Subcutaneous abdominal adipose tissue (tissue), 5 donors: ENCODE measurements at regions not wholly inside any gene's neighbourhood (a gene's known extent, or its start where the extent isn't known, plus 50 kb on each side); places are given as distances from the start of the nearest gene placed in this dataset.

Experiments
- H3K27ac ChIP-seq: one replicate; pipeline ENCODE4 v1.7.0; 2013; ENCODE audit warnings: low read depth, mild to moderate bottlenecking, inconsistent platforms, low read length, moderate library complexity
- H3K27me3 ChIP-seq, 5 donors: one replicate each; pipeline ENCODE4 v1.7.0; 2013; ENCODE audit warnings: low read length in 5 of 5, inconsistent platforms in 1 of 5; ENCODE audit not compliant: control insufficient read depth in 5 of 5, insufficient read depth in 4 of 5
- H3K36me3 ChIP-seq, 5 donors: one replicate each; pipeline ENCODE4 v1.7.0; 2013; ENCODE audit warnings: low read length in 5 of 5; ENCODE audit not compliant: control insufficient read depth in 5 of 5, insufficient read depth in 5 of 5
- H3K4me1 ChIP-seq, 5 donors: one replicate each; pipeline ENCODE4 v1.7.0; 2013; ENCODE audit warnings: low read length in 5 of 5, mild to moderate bottlenecking in 3 of 5, moderate library complexity in 1 of 5; ENCODE audit not compliant: control insufficient read depth in 5 of 5, insufficient read depth in 5 of 5
- H3K4me3 ChIP-seq, 5 donors: one replicate each; pipeline ENCODE4 v1.7.0; 2013; ENCODE audit warnings: low read length in 5 of 5, low read depth in 1 of 5
- H3K9ac ChIP-seq, 5 donors: one replicate each; pipeline ENCODE4 v1.7.0; 2013; ENCODE audit warnings: low read length in 5 of 5, mild to moderate bottlenecking in 4 of 5, moderate library complexity in 3 of 5
- H3K9me3 ChIP-seq, 5 donors: one replicate each; pipeline ENCODE4 v1.7.0; 2013; ENCODE audit warnings: low read length in 5 of 5; ENCODE audit not compliant: control insufficient read depth in 5 of 5
- donor health status: healthy.
- donor health status: healthy.
- donor health status: healthy.
- donor health status: healthy.
- donor health status: healthy.

DNA sequence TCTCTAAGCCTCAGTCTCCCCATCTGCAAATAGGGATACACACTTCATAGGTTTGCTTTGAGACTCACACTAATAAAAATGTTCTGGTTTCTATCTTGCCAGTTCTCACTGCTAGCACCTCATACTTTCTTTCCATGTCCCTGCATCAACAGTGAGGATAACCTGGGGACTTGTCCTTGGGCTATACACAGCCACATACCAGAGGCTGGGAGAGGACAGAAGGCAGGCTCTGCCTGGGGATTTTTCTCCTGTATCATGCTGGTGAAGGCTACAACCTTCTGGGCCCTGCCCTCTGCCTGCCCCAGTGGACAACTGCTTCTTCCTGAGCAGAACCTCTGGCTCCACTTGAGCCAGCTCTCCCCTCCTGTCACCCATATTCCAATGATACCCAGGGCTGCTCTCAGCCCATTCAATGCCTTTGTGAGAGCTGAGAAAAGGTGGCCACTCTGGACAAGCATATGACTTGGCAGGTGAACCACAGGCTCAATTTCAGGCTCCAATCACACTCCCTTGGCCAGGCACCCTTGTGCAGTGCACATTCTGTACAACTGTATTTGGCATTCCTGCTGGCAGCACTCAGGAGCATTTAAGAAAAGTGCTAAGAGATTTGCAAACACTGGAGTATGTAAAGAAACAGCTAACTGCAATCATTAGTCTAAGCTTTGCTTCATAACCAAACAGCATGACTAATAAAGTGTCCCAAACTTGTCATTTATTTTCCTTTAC lies 135.8 kb upstream of the VRK1 start:
- H3K9ac ChIP-seq: no peak overlapping the region
- H3K27me3 ChIP-seq: peaks cover 0 to 29% (median 5%) of the 10 kb centered on the region in 5 donors
- no peaks in the 10 kb centered on the region for H3K36me3 ChIP-seq
- H3K4me3 ChIP-seq: no peak overlapping the region
- H3K27ac ChIP-seq: no peak overlapping the region
- H3K9me3 ChIP-seq: peaks cover 0 to 14% (median 8%) of the 10 kb centered on the region in 5 donors
- no peaks in the 10 kb centered on the region for H3K4me1 ChIP-seq

DNA sequence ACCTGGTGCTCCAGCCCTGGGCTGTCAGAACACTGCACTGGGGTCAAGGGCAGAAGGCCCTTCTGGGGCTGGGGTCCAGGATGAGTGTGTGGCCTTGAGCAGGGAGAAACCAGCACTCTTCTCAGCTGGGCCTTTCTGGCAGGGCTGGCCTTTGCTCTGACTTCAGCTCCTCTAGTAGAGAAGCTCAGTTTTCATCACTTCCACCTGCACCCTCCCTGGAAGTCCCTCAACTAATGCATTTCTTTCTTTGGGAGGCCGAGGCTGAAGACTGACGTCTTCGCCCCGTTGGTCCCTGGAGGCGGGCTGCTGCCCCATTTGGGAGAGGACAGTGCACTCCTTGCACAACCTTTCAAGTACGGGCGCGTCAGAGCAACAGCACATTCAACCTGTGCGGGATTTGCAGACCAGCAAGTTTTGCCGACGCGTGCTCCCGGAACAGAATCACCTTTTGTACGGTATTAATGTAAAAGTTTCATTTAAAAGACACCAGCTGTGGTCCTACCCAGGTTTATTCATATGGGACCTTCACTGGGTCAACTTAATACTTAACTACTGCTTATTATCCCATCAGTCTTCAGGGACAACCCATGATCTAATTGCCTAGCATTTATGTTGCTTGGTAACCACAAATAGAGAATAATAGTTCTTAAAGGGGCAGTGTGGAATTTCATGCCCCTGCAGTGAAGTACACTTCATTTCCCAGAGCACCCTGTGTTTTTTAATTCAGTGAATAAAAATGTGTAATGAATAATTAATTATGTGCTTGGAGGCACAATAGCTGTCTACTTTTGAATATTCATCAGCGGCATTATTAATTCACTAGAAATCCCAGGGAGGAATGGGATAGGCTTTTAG lies 134.8 kb upstream of the VRK1 start:
- Histone ChIP-seq H3K27ac (no peak overlapping the region), H3K9me3 (peaks cover 0 to 6% (median 3%) of the 10 kb centered on the region in 5 donors), H3K9ac (no peak overlapping the region), H3K36me3 (no peaks in the 10 kb centered on the region), H3K4me3 (no peak overlapping the region), H3K27me3 (peaks cover 0 to 29% (median 5%) of the 10 kb centered on the region in 5 donors), H3K4me1 (no peaks in the 10 kb centered on the region)

DNA sequence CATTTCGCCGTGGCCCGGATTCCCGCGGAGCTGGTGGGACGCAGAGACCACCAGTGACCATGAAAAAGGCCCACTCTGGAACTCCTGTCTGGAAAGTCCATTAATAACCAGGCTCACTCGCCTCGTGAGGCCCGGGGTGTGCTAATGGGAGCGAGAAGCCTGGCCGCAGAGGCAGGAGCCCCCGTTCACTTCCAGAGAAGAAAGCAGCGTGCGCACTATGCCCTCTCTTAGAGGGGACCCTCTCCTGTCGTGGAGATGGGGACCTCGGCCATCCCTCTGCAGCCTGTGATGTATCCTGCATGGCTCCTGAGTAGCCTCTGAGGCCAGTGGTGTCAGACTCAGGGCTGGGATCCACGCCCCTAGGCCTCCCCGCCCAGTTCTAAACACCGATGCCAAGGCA lies 134.1 kb upstream of the VRK1 start:
- Histone ChIP-seq H3K4me3 (no peak overlapping the region), H3K9me3 (peaks cover 0 to 6% (median 0%) of the 10 kb centered on the region in 5 donors), H3K9ac (no peak overlapping the region), H3K36me3 (no peaks in the 10 kb centered on the region), H3K27ac (no peak overlapping the region), H3K27me3 (peaks cover 0 to 31% (median 5%) of the 10 kb centered on the region in 5 donors), H3K4me1 (no peaks in the 10 kb centered on the region)

GRCh38 chr14:96663491-96664067 lies 133.6 kb upstream of the VRK1 start:
- Histone ChIP-seq H3K27me3 (peaks cover 0 to 31% (median 5%) of the 10 kb centered on the region in 5 donors), H3K27ac (no peak overlapping the region), H3K4me1 (no peaks in the 10 kb centered on the region), H3K9ac (no peak overlapping the region), H3K9me3 (peaks cover 0 to 6% (median 0%) of the 10 kb centered on the region in 5 donors), H3K36me3 (no peaks in the 10 kb centered on the region), H3K4me3 (no peak overlapping the region)

DNA sequence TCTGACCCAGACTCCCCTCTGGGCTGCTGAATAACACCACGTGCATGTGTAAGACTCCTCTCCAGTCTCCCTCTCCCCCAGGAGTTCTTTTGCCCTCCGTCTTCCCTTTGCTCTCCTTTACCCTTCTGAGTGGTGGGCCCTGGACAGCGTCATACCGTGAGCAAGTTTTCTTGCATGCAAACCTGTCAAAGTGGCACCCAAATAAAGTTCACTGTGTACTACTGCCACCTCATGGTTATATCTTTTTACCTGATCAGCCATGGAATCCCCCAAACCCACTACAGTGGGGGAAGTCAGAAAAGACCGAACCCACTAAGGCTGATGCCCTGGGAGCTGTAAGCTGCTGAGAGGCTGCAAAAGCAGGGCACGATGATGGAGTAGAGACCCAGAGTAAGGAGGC lies 131.1 kb upstream of the VRK1 start:
- H3K27ac ChIP-seq: no peak overlapping the region
- H3K9me3 ChIP-seq: peaks cover 0 to 6% (median 0%) of the 10 kb centered on the region in 5 donors
- peaks cover 0 to 21% (median 4%) of the 10 kb centered on the region in 5 donors for H3K27me3 ChIP-seq
- H3K4me1 ChIP-seq: no peaks in the 10 kb centered on the region
- H3K9ac ChIP-seq: no peak overlapping the region
- no peaks in the 10 kb centered on the region for H3K36me3 ChIP-seq
- no peak overlapping the region for H3K4me3 ChIP-seq

GRCh38 chr14:96670391-96670790 lies 126.8 kb upstream of the VRK1 start:
- H3K4me3 ChIP-seq: no peak overlapping the region
- H3K9ac ChIP-seq: no peak overlapping the region
- no peak overlapping the region for H3K27ac ChIP-seq
- H3K27me3 ChIP-seq: peaks cover 0 to 12% (median 4%) of the 10 kb centered on the region in 5 donors
- H3K9me3 ChIP-seq: peaks cover 0 to 6% (median 0%) of the 10 kb centered on the region in 5 donors
- no peaks in the 10 kb centered on the region for H3K4me1 ChIP-seq
- no peaks in the 10 kb centered on the region for H3K36me3 ChIP-seq

DNA sequence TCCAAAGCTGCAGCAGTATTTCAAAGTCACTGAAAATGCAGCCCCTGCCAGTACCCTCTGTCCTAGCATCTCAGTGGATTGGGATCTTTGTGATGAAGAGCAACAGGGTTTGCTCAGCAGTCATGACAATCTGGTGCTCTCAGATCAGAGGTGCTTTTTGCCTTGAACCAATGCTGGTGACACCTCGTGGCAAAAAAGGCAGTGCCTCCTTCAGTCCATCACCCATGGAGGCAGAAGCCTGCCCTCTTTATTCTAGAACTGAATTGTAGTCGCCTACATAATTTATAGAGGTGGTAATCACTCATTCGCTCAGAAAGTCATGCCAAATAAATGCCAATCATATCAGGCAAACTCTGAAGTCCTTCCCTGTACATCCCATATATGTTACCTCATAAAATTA lies 126.0 kb upstream of the VRK1 start:
- peaks cover 0 to 4% (median 4%) of the 10 kb centered on the region in 5 donors for H3K27me3 ChIP-seq
- no peak overlapping the region for H3K4me3 ChIP-seq
- no peaks in the 10 kb centered on the region for H3K9me3 ChIP-seq

GRCh38 chr14:96673706-96674105 lies 123.5 kb upstream of the VRK1 start:
- H3K27me3 ChIP-seq: peaks cover 0 to 7% (median 2%) of the 10 kb centered on the region in 5 donors
- no peak overlapping the region for H3K4me3 ChIP-seq
- H3K4me1 ChIP-seq: no peaks in the 10 kb centered on the region
- H3K27ac ChIP-seq: no peak overlapping the region
- peaks cover 0 to 5% (median 3%) of the 10 kb centered on the region in 5 donors for H3K9me3 ChIP-seq
- no peak overlapping the region for H3K9ac ChIP-seq
- no peaks in the 10 kb centered on the region for H3K36me3 ChIP-seq

More for the DNA sequence above, 126.0 kb upstream of the VRK1 start:
- Histone ChIP-seq H3K27ac (no peak overlapping the region), H3K9ac (no peak overlapping the region), H3K4me1 (no peaks in the 10 kb centered on the region), H3K36me3 (no peaks in the 10 kb centered on the region)

DNA sequence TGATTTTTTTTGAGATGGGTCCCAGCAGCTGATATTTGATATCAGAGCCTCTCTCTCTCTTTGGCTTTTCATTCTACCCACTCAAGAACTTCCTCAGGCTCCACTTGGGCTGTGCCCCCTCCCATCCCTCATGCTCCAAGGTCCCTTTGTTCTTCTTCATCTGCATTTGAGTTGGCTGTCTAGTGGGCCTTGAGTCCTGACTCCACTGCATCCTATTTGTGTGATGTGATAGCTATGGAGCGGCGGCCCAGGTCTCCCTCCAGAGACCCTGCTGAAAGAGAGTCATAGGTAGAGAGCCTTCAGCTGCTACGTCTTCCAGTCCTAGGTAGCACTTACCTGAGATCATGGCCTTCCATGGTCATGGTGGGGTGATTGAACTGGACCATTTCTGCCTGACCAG lies 123.1 kb upstream of the VRK1 start:
- Histone ChIP-seq H3K36me3 (no peaks in the 10 kb centered on the region), H3K9ac (no peak overlapping the region), H3K27me3 (peaks cover 0 to 7% (median 2%) of the 10 kb centered on the region in 5 donors), H3K27ac (no peak overlapping the region), H3K4me1 (peaks cover 0 to 3% (median 0%) of the 10 kb centered on the region in 5 donors), H3K4me3 (no peak overlapping the region), H3K9me3 (peaks cover 0 to 5% (median 3%) of the 10 kb centered on the region in 5 donors)
